Lower lobe of right lung (tissue), 2 donors: ENCODE measurements at regions not wholly inside any gene's neighbourhood (a gene's known extent, or its start where the extent isn't known, plus 50 kb on each side); places are given as distances from the start of the nearest gene placed in this dataset.

ENCODE experiments used
- ATAC-seq, 2 donors: fragments of 200-7000 bp; cut with Tn5 transposase; one replicate each; pipeline ENCODE4 v1.9.1; 2020 to 2022; ENCODE audit warnings: mild to moderate bottlenecking in 2 of 2, moderate library complexity in 2 of 2
- DNase-seq: peaks from one replicate; pipeline ENCODE4 v3.0.0-alpha.2; 2020
- H3K27ac ChIP-seq: fragments of 200-600 bp; one replicate; pipeline ENCODE4 v1.8.0; 2022
- H3K27me3 ChIP-seq: fragments of 200-600 bp; one replicate; pipeline ENCODE4 v1.8.0; 2022; ENCODE audit warnings: low read depth
- H3K36me3 ChIP-seq: fragments of 200-600 bp; one replicate; pipeline ENCODE4 v1.8.0; 2022; ENCODE audit warnings: mild to moderate bottlenecking
- H3K4me1 ChIP-seq: fragments of 200-600 bp; one replicate; pipeline ENCODE4 v1.8.0; 2022
- H3K4me3 ChIP-seq: fragments of 200-600 bp; one replicate; pipeline ENCODE4 v1.8.0; 2022; ENCODE audit warnings: mild to moderate bottlenecking
- H3K9me3 ChIP-seq: fragments of 200-600 bp; one replicate; pipeline ENCODE4 v1.8.0; 2022
- CTCF ChIP-seq: fragments of 200-600 bp; IDR thresholded peaks from one replicate; pipeline ENCODE4 v1.8.0; 2022; ENCODE audit warnings: antibody characterized with exemption, mild to moderate bottlenecking
- intact Hi-C: fragments of 100-400 bp; cut with DNase I; formaldehyde crosslinking; loops from one replicate; pipeline ENCODE4 v1.11.0; 2022
- donor health status: DM: no; HTN: yes; CAD: no; lungs with severe emphysema.

GRCh38 chr10:57260175-57260574, 899.1 kb upstream of the ZWINT start:
- H3K36me3 ChIP-seq, result no peaks in the 10 kb centered on the region

GRCh38 chr10:57249615-57250281, 888.7 kb upstream of the ZWINT start:
- Histone ChIP-seq H3K4me3 (no peak overlapping the region), H3K27ac (no peak overlapping the region), H3K4me1 (no peaks in the 10 kb centered on the region), H3K36me3 (no peaks in the 10 kb centered on the region), H3K27me3 (no peaks in the 10 kb centered on the region), H3K9me3 (no peaks in the 10 kb centered on the region)
- DNase-seq (no peak), ATAC-seq (peak in 1 of 2 donors; percentile 27)
- TF ChIP-seq CTCF, result no peak
- intact Hi-C loops, result no loop called here

More at GRCh38 chr10:57260175-57260574, 899.1 kb upstream of the ZWINT start:
- no peaks in the 10 kb centered on the region for H3K9me3 ChIP-seq
- H3K4me3 ChIP-seq, result no peak overlapping the region
- DNase-seq, result no peak
- no peaks in the 10 kb centered on the region for H3K4me1 ChIP-seq
- no peak for ATAC-seq
- no peak for TF ChIP-seq CTCF
- intact Hi-C loops, result no loop called here
- no peak overlapping the region for H3K27ac ChIP-seq
- no peaks in the 10 kb centered on the region for H3K27me3 ChIP-seq

GRCh38 chr10:57247271-57247670, 886.2 kb upstream of the ZWINT start:
- ATAC-seq (no peak), DNase-seq (no peak)
- Histone ChIP-seq H3K4me1 (no peaks in the 10 kb centered on the region), H3K36me3 (no peaks in the 10 kb centered on the region), H3K27me3 (no peaks in the 10 kb centered on the region), H3K4me3 (no peak overlapping the region), H3K9me3 (no peaks in the 10 kb centered on the region), H3K27ac (no peak overlapping the region)
- intact Hi-C loops, result no loop called here
- no peak for TF ChIP-seq CTCF

- no peak for TF ChIP-seq CTCF
- Histone ChIP-seq H3K9me3 (no peaks in the 10 kb centered on the region), H3K27ac (no peak overlapping the region), H3K27me3 (no peaks in the 10 kb centered on the region), H3K4me1 (no peaks in the 10 kb centered on the region), H3K36me3 (no peaks in the 10 kb centered on the region), H3K4me3 (no peak overlapping the region)
- no peak for DNase-seq
- no peak for ATAC-seq
- intact Hi-C loops, result no loop called here
These were observed 864.9 kb upstream of the ZWINT start for GRCh38 chr10:57225920-57226319.

GRCh38 chr10:57224811-57225210, 863.8 kb upstream of the ZWINT start:
- ATAC-seq (no peak), DNase-seq (no peak)
- H3K4me3 ChIP-seq, result no peak overlapping the region
- intact Hi-C loops, result no loop called here
- TF ChIP-seq CTCF, result no peak
- no peaks in the 10 kb centered on the region for H3K27me3 ChIP-seq
- no peaks in the 10 kb centered on the region for H3K4me1 ChIP-seq
- no peak overlapping the region for H3K27ac ChIP-seq
- H3K36me3 ChIP-seq, result no peaks in the 10 kb centered on the region
- H3K9me3 ChIP-seq, result no peaks in the 10 kb centered on the region
